ENCODE measurements at regions not wholly inside any gene's neighbourhood (a gene's known extent, or its start where the extent isn't known, plus 50 kb on each side); places are given as distances from the start of the nearest gene placed in this dataset.

GRCh38 chr11:27754035-27755017, 54.1 kb upstream of the BDNF start:
- no peak overlapping the region for H3K4me3 Mint-ChIP-seq (ENCODE audit: unreplicated experiment)
- TF ChIP-seq, protein P1, sequence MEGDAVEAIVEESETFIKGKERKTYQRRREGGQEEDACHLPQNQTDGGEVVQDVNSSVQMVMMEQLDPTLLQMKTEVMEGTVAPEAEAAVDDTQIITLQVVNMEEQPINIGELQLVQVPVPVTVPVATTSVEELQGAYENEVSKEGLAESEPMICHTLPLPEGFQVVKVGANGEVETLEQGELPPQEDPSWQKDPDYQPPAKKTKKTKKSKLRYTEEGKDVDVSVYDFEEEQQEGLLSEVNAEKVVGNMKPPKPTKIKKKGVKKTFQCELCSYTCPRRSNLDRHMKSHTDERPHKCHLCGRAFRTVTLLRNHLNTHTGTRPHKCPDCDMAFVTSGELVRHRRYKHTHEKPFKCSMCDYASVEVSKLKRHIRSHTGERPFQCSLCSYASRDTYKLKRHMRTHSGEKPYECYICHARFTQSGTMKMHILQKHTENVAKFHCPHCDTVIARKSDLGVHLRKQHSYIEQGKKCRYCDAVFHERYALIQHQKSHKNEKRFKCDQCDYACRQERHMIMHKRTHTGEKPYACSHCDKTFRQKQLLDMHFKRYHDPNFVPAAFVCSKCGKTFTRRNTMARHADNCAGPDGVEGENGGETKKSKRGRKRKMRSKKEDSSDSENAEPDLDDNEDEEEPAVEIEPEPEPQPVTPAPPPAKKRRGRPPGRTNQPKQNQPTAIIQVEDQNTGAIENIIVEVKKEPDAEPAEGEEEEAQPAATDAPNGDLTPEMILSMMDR (IDR thresholded peaks at IDR 0.05), result no peak
- H3K9me3 Mint-ChIP-seq (ENCODE audit: low read depth), result no peaks in the 10 kb centered on the region
- no peak for DNase-seq (ENCODE audit: low spot score)
- H3K36me3 Mint-ChIP-seq (ENCODE audit: low read depth), result no peaks in the 10 kb centered on the region
- H3K27me3 Mint-ChIP-seq (ENCODE audit: low read depth), result peaks cover 6% of the 10 kb centered on the region
- H3K27ac Mint-ChIP-seq (ENCODE audit: unreplicated experiment), result peak overlapping the region; percentile 76
- peaks cover 43% of the 10 kb centered on the region for H3K4me1 Mint-ChIP-seq (ENCODE audit: low read depth)

Measured in chondrocyte (in vitro differentiated cells).